Suprapubic skin (tissue), 4 donors: ENCODE measurements at regions not wholly inside any gene's neighbourhood (a gene's known extent, or its start where the extent isn't known, plus 50 kb on each side); places are given as distances from the start of the nearest gene placed in this dataset.

ENCODE experiments used
- EP300 ChIP-seq: sonication (generic); formaldehyde crosslinking; IDR thresholded peaks from one replicate; pipeline ENCODE4 v1.6.1; 2017; ENCODE audit warnings: antibody characterized with exemption
- POLR2AphosphoS5 ChIP-seq, 3 donors: sonication (generic); formaldehyde crosslinking; IDR thresholded peaks; one replicate each; pipeline ENCODE4 v1.6.1; 2017; ENCODE audit warnings: antibody characterized with exemption in 3 of 3

DNA sequence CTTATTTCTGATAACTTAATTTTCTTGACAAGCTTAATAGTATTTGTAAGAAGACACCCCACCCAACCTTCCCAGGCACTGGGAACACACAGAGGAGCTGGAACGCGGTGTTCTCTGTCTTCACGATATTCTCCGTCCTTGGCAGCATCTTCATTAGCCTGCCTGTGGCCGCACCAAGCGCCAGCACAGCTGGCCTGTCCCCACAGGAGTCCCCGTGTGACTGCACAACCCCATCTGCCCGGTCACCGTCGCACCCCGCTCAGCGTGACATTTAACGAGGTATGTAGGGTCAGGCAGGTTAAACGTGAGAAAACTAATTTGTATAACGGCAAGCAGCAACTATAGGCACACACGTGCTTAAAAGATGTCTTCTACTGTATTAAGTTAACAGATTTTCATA, 293.3 kb downstream of the BRD1 start:
- TF ChIP-seq POLR2AphosphoS5 (IDR thresholded peaks at IDR 0.05) (no peak), EP300 (no peak)
